Activated T-cell treated with anti-CD3 and anti-CD28 coated beads, Interleukin-2, amount 50 U/mL, for 24 hours (primary cell): ENCODE measurements at regions not wholly inside any gene's neighbourhood (a gene's known extent, or its start where the extent isn't known, plus 50 kb on each side); places are given as distances from the start of the nearest gene placed in this dataset.

Source experiments
- DNase-seq: peaks from one replicate; pipeline ENCODE4 v3.0.0-alpha.2; 2020
- H3K27ac Mint-ChIP-seq: 2 replicates; pipeline ENCODE4 v1.8.0; 2020; ENCODE audit warnings: mild to moderate bottlenecking, mixed read lengths
- H3K27me3 Mint-ChIP-seq: 2 replicates; pipeline ENCODE4 v1.8.0; 2020; ENCODE audit warnings: mixed read lengths
- H3K36me3 Mint-ChIP-seq: 2 replicates; pipeline ENCODE4 v1.8.0; 2020; ENCODE audit warnings: low read depth, mixed read lengths
- H3K4me1 Mint-ChIP-seq: 2 replicates; pipeline ENCODE4 v1.8.0; 2020; ENCODE audit warnings: low read depth, mixed read lengths
- H3K4me3 Mint-ChIP-seq: 2 replicates; pipeline ENCODE4 v1.8.0; 2020; ENCODE audit warnings: mild to moderate bottlenecking, moderate library complexity, mixed read lengths
- H3K9me3 Mint-ChIP-seq: 2 replicates; pipeline ENCODE4 v1.8.0; 2020; ENCODE audit warnings: mixed read lengths

DNA sequence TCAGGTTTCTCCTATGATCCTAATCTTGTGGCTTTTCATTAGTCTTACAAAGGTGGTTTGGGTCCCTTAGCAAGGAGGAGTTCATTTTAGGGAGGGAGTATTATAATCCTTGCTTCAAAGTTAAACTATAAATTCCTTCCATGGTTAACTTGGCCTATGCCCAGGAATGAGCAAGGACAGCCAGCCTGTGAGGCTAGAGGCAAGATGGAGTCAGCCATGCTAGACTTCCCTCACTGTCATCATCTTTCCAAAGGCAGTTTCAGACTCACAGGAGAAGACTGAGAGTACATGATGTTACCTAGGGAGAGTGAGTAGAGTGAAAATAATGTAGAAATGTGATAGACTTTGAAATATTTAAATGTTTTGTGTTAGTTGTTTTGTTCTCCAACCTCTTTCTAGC is 192.3 kb downstream of the GPAT3 start:
- H3K4me1 Mint-ChIP-seq, result no peaks in the 10 kb centered on the region
- H3K9me3 Mint-ChIP-seq, result no peaks in the 10 kb centered on the region
- DNase-seq, result no peak
- no peak overlapping the region for H3K27ac Mint-ChIP-seq
- H3K36me3 Mint-ChIP-seq, result no peaks in the 10 kb centered on the region
- no peak overlapping the region for H3K4me3 Mint-ChIP-seq
- peaks cover 19% of the 10 kb centered on the region for H3K27me3 Mint-ChIP-seq

DNA sequence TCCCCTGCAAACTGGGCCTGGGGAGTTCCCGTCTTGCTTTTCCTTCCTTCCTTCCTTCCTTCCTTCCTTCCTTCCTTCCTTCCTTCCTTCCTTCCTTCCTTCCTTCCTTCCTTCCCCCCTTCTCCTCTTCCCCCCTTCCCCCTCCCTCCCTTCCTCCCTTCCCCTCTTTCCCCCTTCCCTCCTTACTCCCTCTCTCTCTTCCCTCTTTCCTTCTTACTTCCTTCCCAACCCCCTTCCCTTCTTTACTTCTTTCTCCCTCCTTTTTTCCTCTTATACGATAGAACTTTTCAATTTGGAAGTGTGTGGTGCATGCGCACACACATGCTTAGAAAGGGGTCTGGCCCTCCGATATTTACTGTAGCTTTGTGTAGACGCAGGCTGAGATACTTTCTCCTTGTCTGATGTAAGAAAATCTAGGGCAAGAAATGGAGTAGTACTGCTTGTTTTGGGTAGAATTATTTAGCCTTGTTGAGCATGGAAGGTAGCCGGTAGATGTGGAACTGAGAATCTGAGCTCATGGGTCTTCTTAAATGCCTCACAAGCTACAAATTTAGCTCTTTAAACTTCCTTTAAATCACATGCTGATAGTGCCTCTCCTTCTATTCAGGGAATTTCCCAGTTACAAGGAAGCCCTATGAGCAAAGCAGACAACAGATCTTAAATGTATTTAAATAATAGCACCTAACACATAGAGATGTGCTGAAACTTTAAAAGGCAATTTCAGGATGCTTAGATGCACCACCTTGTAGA is 189.6 kb downstream of the GPAT3 start:
- Mint-ChIP-seq H3K4me3 (no peak overlapping the region), H3K4me1 (no peaks in the 10 kb centered on the region), H3K36me3 (no peaks in the 10 kb centered on the region), H3K9me3 (no peaks in the 10 kb centered on the region), H3K27me3 (peaks cover 36% of the 10 kb centered on the region), H3K27ac (no peak overlapping the region)
- DNase-seq, result no peak

DNA sequence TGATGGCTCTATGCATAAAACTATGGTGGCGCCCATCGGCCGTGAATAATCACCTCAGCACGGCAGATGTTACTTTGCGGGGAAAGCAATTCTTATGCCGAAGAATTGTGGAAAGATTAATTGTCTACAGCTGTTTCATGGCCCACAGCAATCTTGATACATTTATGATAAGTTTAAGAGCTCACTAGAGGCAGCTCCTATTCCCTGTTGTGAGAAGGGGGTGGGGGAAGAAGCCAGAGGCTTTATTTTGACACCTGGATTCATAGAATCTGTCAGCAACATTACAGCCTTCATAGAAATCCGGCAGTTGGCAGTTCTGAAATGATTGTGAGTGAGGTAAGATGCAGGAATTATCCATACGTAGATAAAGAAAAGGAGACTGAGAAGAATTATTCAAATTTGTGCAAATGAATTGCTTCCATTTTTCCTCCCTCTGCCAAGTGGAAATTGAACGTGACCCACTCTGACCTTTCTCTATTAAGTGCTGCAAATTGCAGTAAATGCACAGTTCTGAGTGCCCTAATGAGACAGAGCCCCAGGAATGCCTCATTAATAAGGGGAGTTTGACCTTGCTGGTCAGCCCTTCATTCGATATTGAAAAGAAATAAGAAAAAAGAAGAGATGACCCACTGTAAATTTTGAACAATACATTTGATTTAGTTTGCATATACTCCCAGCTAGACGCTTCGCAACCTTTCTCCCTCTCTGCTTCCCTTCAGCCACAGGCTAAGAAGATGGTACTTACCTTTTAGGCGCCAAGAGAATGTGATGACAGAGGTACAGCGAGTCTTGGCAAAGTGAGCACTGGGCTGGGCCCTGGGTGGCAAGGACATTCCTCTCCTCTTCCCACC is 188.8 kb downstream of the GPAT3 start:
- Mint-ChIP-seq H3K27ac (no peak overlapping the region), H3K27me3 (peaks cover 36% of the 10 kb centered on the region), H3K36me3 (no peaks in the 10 kb centered on the region), H3K4me1 (no peaks in the 10 kb centered on the region), H3K9me3 (no peaks in the 10 kb centered on the region), H3K4me3 (no peak overlapping the region)
- DNase-seq, result no peak

DNA sequence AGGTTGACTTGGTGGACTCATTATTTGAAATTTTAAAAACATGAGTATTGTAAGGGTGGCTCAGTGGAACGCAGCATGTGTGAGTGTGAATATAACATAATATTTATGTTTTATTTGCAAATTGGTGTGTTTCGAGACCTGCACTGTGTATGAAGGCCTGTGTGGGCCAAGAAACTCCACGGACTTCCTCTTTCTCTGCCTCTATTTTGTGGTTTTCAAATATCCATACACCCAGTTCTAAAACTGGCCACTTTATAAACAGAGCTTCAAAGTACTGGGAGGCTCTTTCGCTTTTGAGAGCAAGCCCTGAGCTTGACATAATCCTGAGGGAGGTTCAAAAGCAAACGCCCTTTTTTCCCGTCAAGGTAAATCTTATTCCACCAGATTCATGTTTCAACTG is 187.7 kb downstream of the GPAT3 start:
- Mint-ChIP-seq H3K27me3 (peaks cover 36% of the 10 kb centered on the region), H3K4me1 (no peaks in the 10 kb centered on the region), H3K4me3 (no peak overlapping the region), H3K9me3 (no peaks in the 10 kb centered on the region), H3K36me3 (no peaks in the 10 kb centered on the region), H3K27ac (no peak overlapping the region)
- no peak for DNase-seq

DNA sequence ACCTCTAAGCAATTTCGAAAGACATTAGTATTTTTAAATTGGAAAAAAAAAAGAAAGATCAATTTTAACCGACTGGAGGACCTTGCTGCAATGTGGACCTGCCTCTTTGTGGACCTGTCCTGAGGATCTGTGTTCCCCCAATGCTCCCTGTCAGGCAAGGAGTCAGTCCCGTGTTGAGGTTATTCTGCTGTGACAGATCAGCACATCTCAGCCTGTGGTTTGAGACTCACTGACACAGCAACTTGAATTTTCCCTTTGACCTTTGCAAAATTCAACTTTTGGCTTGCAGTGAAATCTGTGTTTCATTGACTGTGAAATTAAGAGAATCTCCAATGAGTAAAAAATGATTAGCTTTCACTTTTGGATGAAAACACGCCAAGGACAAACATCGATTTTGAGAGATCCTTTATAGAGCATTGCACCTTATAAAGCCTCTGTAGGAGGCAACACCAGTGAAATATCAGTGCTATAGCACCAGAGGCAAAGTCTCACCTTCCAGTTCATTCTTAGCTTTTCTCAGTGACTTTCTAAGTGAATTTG is 186.9 kb downstream of the GPAT3 start:
- Mint-ChIP-seq H3K36me3 (no peaks in the 10 kb centered on the region), H3K9me3 (no peaks in the 10 kb centered on the region), H3K4me3 (no peak overlapping the region), H3K27ac (no peak overlapping the region), H3K27me3 (peaks cover 41% of the 10 kb centered on the region), H3K4me1 (no peaks in the 10 kb centered on the region)
- DNase-seq, result no peak

DNA sequence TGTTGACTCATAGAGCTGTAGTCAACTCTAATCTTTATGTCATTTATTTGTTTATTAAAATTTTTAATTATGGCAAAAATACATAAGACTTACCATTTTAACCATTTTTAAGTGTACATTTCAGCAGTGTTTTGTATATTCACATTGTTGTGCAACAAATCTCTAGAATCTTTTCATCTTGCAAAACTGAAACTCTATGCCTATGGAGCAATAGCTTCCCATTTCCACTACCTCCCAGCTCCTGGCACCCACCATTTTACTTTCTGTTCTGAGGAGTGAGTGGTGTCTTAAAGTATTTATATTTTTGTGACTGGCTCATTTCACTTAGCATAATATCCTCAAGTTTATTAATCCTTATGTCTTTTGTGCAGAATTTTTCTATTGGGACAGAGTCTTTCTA is 181.0 kb downstream of the GPAT3 start:
- H3K9me3 Mint-ChIP-seq, result no peaks in the 10 kb centered on the region
- H3K27ac Mint-ChIP-seq, result no peak overlapping the region
- peaks cover 20% of the 10 kb centered on the region for H3K27me3 Mint-ChIP-seq
- H3K4me3 Mint-ChIP-seq, result no peak overlapping the region
- no peak for DNase-seq
- no peaks in the 10 kb centered on the region for H3K36me3 Mint-ChIP-seq
- no peaks in the 10 kb centered on the region for H3K4me1 Mint-ChIP-seq

DNA sequence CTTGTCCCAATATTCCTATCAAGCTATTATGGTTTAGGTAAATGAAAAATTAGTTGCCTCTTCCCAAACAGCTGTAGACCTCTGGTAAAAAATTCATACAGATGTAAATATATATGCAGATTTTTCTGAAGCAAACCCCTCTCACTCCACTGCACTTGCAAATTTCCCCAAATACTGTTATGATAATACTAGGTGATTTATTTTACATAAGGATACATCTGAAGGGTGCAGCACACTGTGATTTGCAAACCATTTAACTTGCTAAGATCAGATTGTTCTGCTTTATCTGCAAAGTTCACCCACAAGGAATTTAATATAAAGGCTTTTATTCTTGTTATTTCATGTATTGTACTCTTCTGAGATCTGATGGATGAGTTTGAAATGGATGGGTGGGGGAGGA is 177.0 kb downstream of the GPAT3 start:
- DNase-seq, result no peak
- H3K4me1 Mint-ChIP-seq, result no peaks in the 10 kb centered on the region
- no peaks in the 10 kb centered on the region for H3K36me3 Mint-ChIP-seq
- H3K27ac Mint-ChIP-seq, result no peak overlapping the region
- H3K27me3 Mint-ChIP-seq, result peaks cover 5% of the 10 kb centered on the region
- no peak overlapping the region for H3K4me3 Mint-ChIP-seq
- H3K9me3 Mint-ChIP-seq, result no peaks in the 10 kb centered on the region

DNA sequence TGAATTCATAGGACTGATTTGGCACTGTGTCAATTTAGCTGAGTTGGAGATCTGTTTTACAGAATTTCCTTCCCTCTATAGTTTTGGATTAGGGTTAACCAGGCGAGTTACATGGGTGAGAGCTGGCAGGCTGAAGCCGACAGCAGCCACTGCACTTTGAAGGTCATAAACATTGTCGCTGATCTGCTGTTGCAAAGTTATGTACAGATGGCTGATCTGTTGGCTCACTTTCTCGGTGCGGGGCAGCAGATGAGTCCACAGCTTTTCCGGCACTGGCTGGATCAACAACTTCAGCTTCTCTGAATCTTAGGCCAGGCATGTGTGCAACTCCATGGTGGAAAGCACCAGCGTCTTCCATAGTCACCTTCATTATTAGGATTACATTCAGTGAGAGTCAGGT is 173.7 kb downstream of the GPAT3 start:
- no peak for DNase-seq
- Mint-ChIP-seq H3K36me3 (no peaks in the 10 kb centered on the region), H3K27ac (no peak overlapping the region), H3K4me3 (no peak overlapping the region), H3K4me1 (no peaks in the 10 kb centered on the region), H3K27me3 (peaks cover 3% of the 10 kb centered on the region), H3K9me3 (no peaks in the 10 kb centered on the region)

DNA sequence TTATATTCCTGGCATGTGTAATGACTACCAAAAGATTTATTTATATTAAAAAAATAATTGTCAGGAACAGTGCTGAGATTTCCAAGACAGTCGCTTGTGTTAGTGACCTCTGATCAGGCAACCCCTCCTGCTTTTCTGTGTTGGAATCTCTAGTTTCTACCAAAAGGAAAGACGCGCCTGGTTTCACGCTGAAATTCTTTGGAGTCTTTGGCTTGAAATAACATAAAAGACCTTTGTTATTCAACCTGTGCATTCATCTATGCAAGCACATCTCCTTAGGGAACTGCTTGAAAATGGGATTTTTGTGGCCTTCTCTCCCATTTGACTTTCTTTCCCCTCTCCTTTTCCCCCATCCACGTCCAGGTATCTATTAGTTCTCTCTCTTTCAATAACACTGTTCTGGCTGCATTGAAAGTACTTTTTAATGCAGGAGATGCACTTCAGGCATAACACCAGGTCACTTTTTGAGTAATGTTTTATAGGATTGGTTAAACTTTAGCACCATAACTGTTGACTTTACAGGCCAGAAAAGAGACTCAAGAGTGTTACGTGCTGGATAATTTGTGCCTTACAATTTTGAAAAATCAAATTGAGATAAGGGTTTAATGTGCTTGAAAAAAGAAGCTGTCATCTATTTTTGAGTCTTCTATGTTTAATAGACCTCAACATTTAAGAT is 172.7 kb downstream of the GPAT3 start:
- H3K27ac Mint-ChIP-seq, result no peak overlapping the region
- no peaks in the 10 kb centered on the region for H3K9me3 Mint-ChIP-seq
- H3K4me3 Mint-ChIP-seq, result no peak overlapping the region
- no peaks in the 10 kb centered on the region for H3K36me3 Mint-ChIP-seq
- no peak for DNase-seq
- H3K27me3 Mint-ChIP-seq, result no peaks in the 10 kb centered on the region
- H3K4me1 Mint-ChIP-seq, result no peaks in the 10 kb centered on the region

DNA sequence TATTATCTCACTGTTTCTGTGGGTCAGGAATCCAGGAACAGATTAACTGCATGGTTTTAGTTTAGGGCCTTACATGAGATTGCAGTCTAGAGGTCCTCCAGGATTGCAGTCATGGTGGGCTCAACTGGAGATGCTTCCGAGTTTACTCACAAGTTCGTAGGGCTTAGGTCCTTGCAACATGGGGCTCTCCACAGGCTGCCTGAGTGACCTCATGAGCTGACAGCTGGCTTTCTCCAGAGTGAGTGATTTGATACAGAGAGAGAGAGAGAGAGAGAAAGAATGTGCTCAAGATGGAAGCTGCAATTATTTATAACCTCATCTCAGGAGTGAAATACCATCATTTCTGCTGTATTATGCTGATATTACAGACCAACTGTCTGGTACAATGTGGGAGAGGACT is 168.9 kb downstream of the GPAT3 start:
- Mint-ChIP-seq H3K4me1 (no peaks in the 10 kb centered on the region), H3K9me3 (peaks cover 5% of the 10 kb centered on the region), H3K27ac (no peak overlapping the region), H3K36me3 (no peaks in the 10 kb centered on the region), H3K27me3 (no peaks in the 10 kb centered on the region), H3K4me3 (no peak overlapping the region)
- DNase-seq, result no peak

DNA sequence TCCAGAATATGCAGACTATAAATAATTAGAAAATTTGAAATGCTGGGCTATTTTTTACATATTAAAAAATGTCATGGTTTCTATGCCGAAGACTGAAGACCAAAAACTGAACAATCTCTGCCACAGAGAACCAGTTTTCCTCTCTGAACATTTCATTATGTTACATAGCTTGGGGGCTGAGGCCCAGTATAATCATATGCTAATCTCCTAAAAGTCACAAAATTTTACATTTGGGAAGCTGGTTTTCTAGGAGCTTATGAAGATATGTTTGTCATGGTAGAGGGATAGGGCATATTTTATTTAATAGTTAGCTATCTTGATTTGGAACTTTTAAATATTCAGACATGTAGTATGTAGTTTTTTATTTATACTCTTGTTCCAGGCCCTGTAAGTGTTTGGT is 167.8 kb downstream of the GPAT3 start:
- Mint-ChIP-seq H3K4me3 (no peak overlapping the region), H3K27me3 (no peaks in the 10 kb centered on the region), H3K27ac (no peak overlapping the region), H3K9me3 (peaks cover 5% of the 10 kb centered on the region), H3K4me1 (no peaks in the 10 kb centered on the region), H3K36me3 (no peaks in the 10 kb centered on the region)
- DNase-seq, result no peak

DNA sequence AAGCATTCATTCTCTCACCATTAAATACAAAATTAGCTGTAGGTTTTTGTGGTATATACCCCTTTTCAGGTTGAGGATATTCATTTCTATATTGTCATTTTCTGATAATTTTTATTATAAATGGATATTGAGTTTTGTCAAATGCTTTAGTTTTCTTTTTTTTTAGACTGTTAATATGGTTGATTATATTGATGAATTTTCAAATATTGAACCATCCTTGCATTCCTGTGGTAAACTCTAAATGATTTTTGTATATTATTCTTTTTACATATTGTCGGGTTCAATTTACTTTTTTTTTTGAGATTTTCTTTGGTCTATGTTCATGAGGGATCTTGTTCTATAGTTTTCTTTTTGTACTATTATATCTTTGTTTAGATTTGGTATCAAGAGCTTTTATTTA is 165.1 kb downstream of the GPAT3 start:
- Mint-ChIP-seq H3K4me1 (no peaks in the 10 kb centered on the region), H3K27me3 (peaks cover 3% of the 10 kb centered on the region), H3K27ac (no peak overlapping the region), H3K36me3 (no peaks in the 10 kb centered on the region), H3K4me3 (no peak overlapping the region), H3K9me3 (peaks cover 5% of the 10 kb centered on the region)
- DNase-seq, result no peak

DNA sequence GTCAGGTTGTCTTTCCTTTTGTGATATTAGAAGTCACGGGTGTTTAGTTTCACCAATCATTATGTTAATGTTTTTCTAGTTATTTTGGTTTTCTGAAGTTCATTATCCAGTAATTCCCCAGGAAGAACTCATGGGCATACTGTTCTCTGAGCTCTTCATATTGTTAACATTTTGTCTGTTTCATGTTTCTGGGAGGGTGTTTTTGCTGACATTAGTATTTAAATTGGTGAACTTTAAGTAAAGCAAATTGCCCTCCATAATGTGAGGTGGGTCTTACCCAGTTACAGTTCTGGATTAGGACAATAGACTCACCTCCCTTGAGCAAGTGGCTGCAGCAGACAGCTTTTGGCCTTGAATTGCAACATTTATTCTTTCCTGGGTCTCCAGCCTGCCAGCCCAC is 163.4 kb downstream of the GPAT3 start:
- Mint-ChIP-seq H3K27me3 (peaks cover 3% of the 10 kb centered on the region), H3K27ac (no peak overlapping the region), H3K36me3 (no peaks in the 10 kb centered on the region), H3K9me3 (peaks cover 5% of the 10 kb centered on the region), H3K4me3 (no peak overlapping the region), H3K4me1 (no peaks in the 10 kb centered on the region)
- no peak for DNase-seq

DNA sequence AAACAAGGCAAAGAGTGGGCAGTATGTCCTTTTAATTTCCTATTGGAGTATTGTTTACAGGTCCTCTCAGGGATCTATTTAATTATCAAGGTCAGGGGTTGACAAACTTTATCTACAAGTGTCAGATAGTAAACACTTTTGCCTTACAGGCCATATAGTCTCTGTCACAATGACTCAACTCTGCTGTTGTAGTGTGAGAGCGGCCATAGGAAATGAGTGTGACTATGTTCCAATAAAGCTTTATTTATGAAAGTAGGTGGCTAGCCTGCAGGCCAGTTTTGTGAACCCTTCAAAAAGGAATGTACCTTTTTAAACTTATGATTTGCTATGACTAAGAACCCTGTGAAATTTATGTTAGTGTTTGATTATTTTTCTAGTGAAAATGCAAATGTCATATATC is 156.1 kb downstream of the GPAT3 start:
- H3K36me3 Mint-ChIP-seq, result no peaks in the 10 kb centered on the region
- H3K27me3 Mint-ChIP-seq, result peaks cover 3% of the 10 kb centered on the region
- no peaks in the 10 kb centered on the region for H3K4me1 Mint-ChIP-seq
- no peak overlapping the region for H3K4me3 Mint-ChIP-seq
- no peaks in the 10 kb centered on the region for H3K9me3 Mint-ChIP-seq
- DNase-seq, result no peak
- no peak overlapping the region for H3K27ac Mint-ChIP-seq

DNA sequence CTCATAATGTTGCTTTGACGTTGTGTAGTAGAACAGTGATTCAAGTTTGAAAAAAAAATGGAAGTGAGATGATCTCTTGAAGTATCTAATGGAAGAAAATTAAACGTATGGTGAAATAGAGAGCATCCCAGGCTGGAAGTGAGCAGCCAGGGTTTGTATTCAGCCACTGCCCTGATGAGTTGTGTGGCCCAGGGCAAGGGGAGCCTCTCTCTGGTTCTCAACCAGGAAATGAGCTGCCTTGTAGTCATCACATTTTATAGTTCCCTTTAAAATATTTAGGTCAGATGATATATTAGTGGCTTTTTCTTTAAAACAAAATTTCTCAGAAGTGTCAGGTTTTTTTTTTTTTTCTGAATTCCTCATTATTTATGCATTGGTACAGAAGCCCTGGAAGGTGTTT is 150.3 kb downstream of the GPAT3 start:
- peaks cover 3% of the 10 kb centered on the region for H3K27me3 Mint-ChIP-seq
- no peak overlapping the region for H3K4me3 Mint-ChIP-seq
- H3K27ac Mint-ChIP-seq, result no peak overlapping the region
- no peaks in the 10 kb centered on the region for H3K36me3 Mint-ChIP-seq
- H3K4me1 Mint-ChIP-seq, result no peaks in the 10 kb centered on the region
- DNase-seq, result no peak
- H3K9me3 Mint-ChIP-seq, result no peaks in the 10 kb centered on the region
